IMR-90 (cell line): ENCODE measurements at regions not wholly inside any gene's neighbourhood (a gene's known extent, or its start where the extent isn't known, plus 50 kb on each side); places are given as distances from the start of the nearest gene placed in this dataset.

Source experiments
- ATAC-seq: fragments of 200-7000 bp; cut with Tn5 transposase; 2 replicates; pipeline ENCODE4 v1.9.1; 2020; ENCODE audit warnings: low read depth, mild to moderate bottlenecking, moderate library complexity
- BruUV-seq: library from RNA; stranded (reverse); fragments of 400-500 nt; replicated peaks from 2 replicates; lab custom pipeline; 2021; lab: Mats Ljungman, UMichigan
- CTCF ChIA-PET: fragments of 300-600 bp; formaldehyde crosslinking; extraction: SDS; loops from one replicate; lab custom pipeline; 2021; ENCODE audit warnings: antibody characterized with exemption; lab: Yijun Ruan, JAX
- POLR2A ChIA-PET: fragments of 300-600 bp; sonication (Branson Sonifier 250); formaldehyde crosslinking; loops from one replicate; lab custom pipeline; 2022; ENCODE audit warnings: antibody characterized with exemption; ENCODE audit not compliant: unreplicated experiment; lab: Charles Lee
- DNase-seq: peaks from one replicate; pipeline ENCODE4 v3.0.0; 2013
- H2AFZ ChIP-seq: replicated peaks from 2 replicates; pipeline ENCODE3; 2013; ENCODE audit warnings: low read length, mild to moderate bottlenecking; ENCODE audit not compliant: poor library complexity
- H2AK5ac ChIP-seq: 2 replicates; pipeline ENCODE4 v1.6.1; 2013; ENCODE audit warnings: low read depth, low read length, inconsistent platforms
- H2AK9ac ChIP-seq: replicated peaks from 2 replicates; pipeline ENCODE3; 2013; ENCODE audit warnings: mild to moderate bottlenecking, low read depth, low read length, moderate library complexity; ENCODE audit not compliant: poor library complexity
- H2BK120ac ChIP-seq: 2 replicates; pipeline ENCODE4 v1.6.1; 2013; ENCODE audit warnings: low read depth, low read length, inconsistent platforms
- H2BK15ac ChIP-seq: 3 replicates; pipeline ENCODE4 v1.6.1; 2013; ENCODE audit warnings: low read depth, low read length, inconsistent platforms
- H2BK20ac ChIP-seq: 2 replicates; pipeline ENCODE4 v1.6.1; 2013; ENCODE audit warnings: low read depth, mild to moderate bottlenecking, inconsistent platforms, low read length, moderate library complexity
- H2BK5ac ChIP-seq: 2 replicates; pipeline ENCODE4 v1.6.1; 2013; ENCODE audit warnings: mild to moderate bottlenecking, low read depth, low read length, inconsistent platforms; ENCODE audit not compliant: poor library complexity, severe bottlenecking
- H3K14ac ChIP-seq: replicated peaks from 2 replicates; pipeline ENCODE4 v1.6.1; 2013; ENCODE audit warnings: low read depth, low read length, inconsistent platforms
- H3K18ac ChIP-seq: 2 replicates; pipeline ENCODE4 v1.6.1; 2013; ENCODE audit warnings: low read depth, low read length, control low read depth
- H3K23ac ChIP-seq: 2 replicates; pipeline ENCODE4 v1.6.1; 2013; ENCODE audit warnings: low read depth, low read length, inconsistent platforms
- H3K27ac ChIP-seq: 2 replicates; pipeline ENCODE4 v1.5.1; 2013; ENCODE audit warnings: mild to moderate bottlenecking, control low read depth, low read length; ENCODE audit not compliant: insufficient read depth
- H3K27me3 ChIP-seq: 2 replicates; pipeline ENCODE4 v1.6.1; 2013; ENCODE audit warnings: low read length; ENCODE audit not compliant: control insufficient read depth, insufficient read depth
- H3K36me3 ChIP-seq: 2 replicates; pipeline ENCODE4 v1.6.1; 2013; ENCODE audit warnings: low read length, mixed read lengths; ENCODE audit not compliant: control insufficient read depth, insufficient read depth
- H3K4ac ChIP-seq: 2 replicates; pipeline ENCODE4 v1.6.1; 2013; ENCODE audit warnings: low read depth, low read length, inconsistent platforms
- H3K4me1 ChIP-seq: 2 replicates; pipeline ENCODE4 v1.6.1; 2013; ENCODE audit warnings: low read length, mixed read lengths; ENCODE audit not compliant: control insufficient read depth, insufficient read depth
- H3K4me2 ChIP-seq: 2 replicates; pipeline ENCODE4 v1.6.1; 2013; ENCODE audit warnings: low read depth, mild to moderate bottlenecking, control low read depth, low read length, moderate library complexity
- H3K4me3 ChIP-seq: 2 replicates; pipeline ENCODE4 v1.5.1; 2013; ENCODE audit warnings: low read depth, mild to moderate bottlenecking, control low read depth, low read length, moderate library complexity; ENCODE audit not compliant: insufficient read depth
- H3K56ac ChIP-seq: 2 replicates; pipeline ENCODE4 v1.6.1; 2013; ENCODE audit warnings: low read length, inconsistent platforms; ENCODE audit not compliant: insufficient read depth; ENCODE audit errors: extremely low read depth
- H3K79me1 ChIP-seq, 2 experiments: 2 replicates each; pipeline ENCODE4 v1.6.1; 2013; ENCODE audit warnings: low read length in 2 of 2, inconsistent platforms in 1 of 2, low read depth in 1 of 2
- H3K9ac ChIP-seq: 2 replicates; pipeline ENCODE4 v1.6.1; 2013; ENCODE audit warnings: low read depth, low read length, control low read depth
- H3K9me1 ChIP-seq: 2 replicates; pipeline ENCODE4 v1.6.1; 2013; ENCODE audit warnings: low read length, inconsistent platforms; ENCODE audit not compliant: insufficient read depth
- H3K9me3 ChIP-seq: 2 replicates; pipeline ENCODE4 v1.6.1; 2013; ENCODE audit warnings: low read length; ENCODE audit not compliant: control insufficient read depth, insufficient read depth
- H4K20me1 ChIP-seq: 2 replicates; pipeline ENCODE4 v1.6.1; 2013; ENCODE audit warnings: low read length, inconsistent platforms; ENCODE audit not compliant: insufficient read depth
- H4K5ac ChIP-seq: 2 replicates; pipeline ENCODE4 v1.6.1; 2013; ENCODE audit warnings: mild to moderate bottlenecking, low read depth, low read length, control low read depth
- H4K8ac ChIP-seq, 2 experiments: 2 replicates each; pipeline ENCODE4 v1.6.1; 2013; ENCODE audit warnings: low read depth in 2 of 2, low read length in 2 of 2, control low read depth in 1 of 2, inconsistent platforms in 1 of 2
- H4K91ac ChIP-seq: 2 replicates; pipeline ENCODE4 v1.6.1; 2013; ENCODE audit warnings: low read depth, low read length, inconsistent platforms; ENCODE audit not compliant: insufficient read depth
- BHLHE40 ChIP-seq: fragments of 150-350 bp; IDR thresholded peaks from 2 replicates; pipeline ENCODE4 v1.6.1; 2016; ENCODE audit warnings: mild to moderate bottlenecking, low read depth, low read length
- CHD1 ChIP-seq: IDR thresholded peaks from 2 replicates; pipeline ENCODE4 v1.6.1; 2012; ENCODE audit warnings: low read depth, low read length, improper control_type of control experiment
- MAFK ChIP-seq: IDR thresholded peaks from 2 replicates; pipeline ENCODE4 v1.6.1; 2012; ENCODE audit warnings: low read depth, low read length, improper control_type of control experiment
- NFE2L2 ChIP-seq: fragments of 150-350 bp; IDR thresholded peaks from 2 replicates; pipeline ENCODE4 v1.6.1; 2016; ENCODE audit warnings: low read depth, mild to moderate bottlenecking, low read length
- WGBS, 2 experiments: methylation state at CpG; one replicate each; pipeline versions ENCODE4 v1.1.5 to v1.1.7; 2013; ENCODE audit warnings: missing lambda C conversion rate in 2 of 2; ENCODE audit not compliant: insufficient read length in 1 of 2; ENCODE audit errors: extremely low coverage in 2 of 2; 5-methylcytosine and 5-hydroxymethylcytosine counted together
- dilution Hi-C: fragments of 300-500 bp; cut with HindIII; formaldehyde crosslinking; loops from one replicate; pipeline ENCODE4 v1.14.3; 2018; ENCODE audit warnings: low sequenced_read_pairs; ENCODE audit not compliant: unreplicated experiment
- in situ Hi-C: fragments of 300-500 bp; cut with MboI; formaldehyde crosslinking; loops from 3 replicates; pipeline ENCODE4 v1.14.3; 2019; ENCODE audit warnings: low sequenced_read_pairs, inconsistent platforms, mixed read lengths
- intact Hi-C: fragments of 100-400 bp; cut with micrococcal nuclease; formaldehyde crosslinking; loops from 2 replicates; pipeline ENCODE4 v1.10.0; 2022
- TF ChIP-seq, protein P1 (sequence below): conservative IDR thresholded peaks from 2 replicates; pipeline ENCODE4 v1.5.1; 2012; ENCODE audit warnings: mild to moderate bottlenecking, low read depth, low read length, improper control_type of control experiment

DNA sequence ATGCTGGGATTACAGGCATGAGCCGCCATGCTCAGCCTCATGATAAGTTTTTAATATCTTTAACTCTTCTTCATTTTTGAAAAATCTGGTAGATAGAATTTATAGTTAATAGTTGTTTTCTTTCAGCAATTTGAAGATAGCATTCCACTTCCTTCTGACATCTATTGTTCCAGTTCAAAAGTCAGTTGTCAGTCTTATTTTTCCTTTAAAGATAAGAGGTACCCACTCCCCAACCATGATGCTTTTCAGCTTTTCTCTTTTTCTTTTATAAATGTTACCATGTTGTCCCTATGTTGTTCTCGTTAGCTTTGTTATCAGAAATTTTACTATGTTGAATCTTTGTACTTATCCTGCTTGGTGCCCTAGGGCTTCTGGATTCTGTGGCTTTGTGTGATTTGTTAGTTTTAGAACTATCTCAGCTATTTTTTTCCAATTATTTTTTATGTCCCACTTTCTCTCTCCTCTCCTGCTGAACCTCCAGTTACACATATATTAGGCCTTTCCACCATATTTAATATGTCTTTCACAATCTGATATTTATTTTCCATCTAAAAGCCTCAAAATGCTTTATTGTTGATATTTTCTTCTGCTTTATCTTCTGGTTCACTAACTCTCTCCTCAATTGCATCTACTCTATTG lies 181.6 kb upstream of the FOXN3 start:
- BruUV-seq: no TSS peak
- ATAC-seq: no peak
- CTCF ChIA-PET: no interaction called here

More for the DNA sequence above, 181.6 kb upstream of the FOXN3 start:
- dilution Hi-C loops: no loop called here
- Histone ChIP-seq H3K4me3 (no peak overlapping the region), H4K8ac (no peak overlapping the region), H4K5ac (no peak overlapping the region), H3K56ac (no peak overlapping the region), H2BK120ac (no peak overlapping the region), H4K20me1 (no peaks in the 10 kb centered on the region), H3K36me3 (0 out of 2 replicates have a peak, but pooled peaks cover 1% of the 10 kb centered on the region), H3K9me3 (peaks cover 13% of the 10 kb centered on the region), H3K14ac (no peak overlapping the region), H2AK9ac (no peak overlapping the region), H3K79me1 (peaks cover 16 to 23% of the 10 kb centered on the region in 2 experiments; a peak in 3 of 4 replicates), H3K23ac (no peak overlapping the region), H4K91ac (no peak overlapping the region), H2BK5ac (no peak overlapping the region), H3K4me1 (no peaks in the 10 kb centered on the region; the same call in 1 of the 2 replicates), H2BK20ac (no peak overlapping the region), H3K27ac (no peak overlapping the region), H3K27me3 (no peaks in the 10 kb centered on the region), H2BK15ac (no peak overlapping the region), H2AK5ac (no peak overlapping the region), H3K4ac (no peak overlapping the region), H3K9ac (no peak overlapping the region), H2AFZ (no peak overlapping the region), H3K4me2 (no peak overlapping the region), H3K9me1 (no peaks in the 10 kb centered on the region), H3K18ac (no peak overlapping the region)
- intact Hi-C loops: no loop called here
- POLR2A ChIA-PET: no interaction called here
- TF ChIP-seq NFE2L2: no peak
- TF ChIP-seq CHD1: no peak
- no peak for TF ChIP-seq MAFK
- TF ChIP-seq BHLHE40: no peak
- TF ChIP-seq, protein P1, sequence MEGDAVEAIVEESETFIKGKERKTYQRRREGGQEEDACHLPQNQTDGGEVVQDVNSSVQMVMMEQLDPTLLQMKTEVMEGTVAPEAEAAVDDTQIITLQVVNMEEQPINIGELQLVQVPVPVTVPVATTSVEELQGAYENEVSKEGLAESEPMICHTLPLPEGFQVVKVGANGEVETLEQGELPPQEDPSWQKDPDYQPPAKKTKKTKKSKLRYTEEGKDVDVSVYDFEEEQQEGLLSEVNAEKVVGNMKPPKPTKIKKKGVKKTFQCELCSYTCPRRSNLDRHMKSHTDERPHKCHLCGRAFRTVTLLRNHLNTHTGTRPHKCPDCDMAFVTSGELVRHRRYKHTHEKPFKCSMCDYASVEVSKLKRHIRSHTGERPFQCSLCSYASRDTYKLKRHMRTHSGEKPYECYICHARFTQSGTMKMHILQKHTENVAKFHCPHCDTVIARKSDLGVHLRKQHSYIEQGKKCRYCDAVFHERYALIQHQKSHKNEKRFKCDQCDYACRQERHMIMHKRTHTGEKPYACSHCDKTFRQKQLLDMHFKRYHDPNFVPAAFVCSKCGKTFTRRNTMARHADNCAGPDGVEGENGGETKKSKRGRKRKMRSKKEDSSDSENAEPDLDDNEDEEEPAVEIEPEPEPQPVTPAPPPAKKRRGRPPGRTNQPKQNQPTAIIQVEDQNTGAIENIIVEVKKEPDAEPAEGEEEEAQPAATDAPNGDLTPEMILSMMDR: no peak
- in situ Hi-C loops: no loop called here
- peak; percentile 38 for DNase-seq
- no CpG with 5 or more reads among the region's 2 CpGs for WGBS, 2 experiments
